ENCODE measurements at regions not wholly inside any gene's neighbourhood (a gene's known extent, or its start where the extent isn't known, plus 50 kb on each side); places are given as distances from the start of the nearest gene placed in this dataset.

GRCh38 chr15:96728591-96728990, 398.1 kb downstream of the NR2F2 start:
- Histone ChIP-seq H3K9me2 (replicated peaks; ENCODE audit: insufficient read depth, low read length) (no peaks in the 10 kb centered on the region), H3K27ac (ENCODE audit: low read length) (no peak overlapping the region), H3K9ac (ENCODE audit: low read length) (no peak overlapping the region), H3K36me3 (ENCODE audit: insufficient read depth, low read length) (no peaks in the 10 kb centered on the region), H3K4me2 (ENCODE audit: low read depth, low read length, poor library complexity, severe bottlenecking) (no peak overlapping the region), H2AFZ (ENCODE audit: low read length) (no peak overlapping the region), H3K4me1 (ENCODE audit: low read length) (no peaks in the 10 kb centered on the region), H3K27me3 (ENCODE audit: low read length) (no peaks in the 10 kb centered on the region), H3K79me2 (ENCODE audit: low read length) (no peaks in the 10 kb centered on the region), H3K4me3 (ENCODE audit: low read length) (no peak overlapping the region), H4K20me1 (ENCODE audit: insufficient read depth, low read depth, low read length) (no peaks in the 10 kb centered on the region), H3K9me3 (ENCODE audit: low read length) (peaks cover 20% of the 10 kb centered on the region)
- no peak for DNase-seq

GRCh38 chr15:96732704-96733103, 402.2 kb downstream of the NR2F2 start:
- Histone ChIP-seq H3K9me3 (ENCODE audit: low read length) (peaks cover 35% of the 10 kb centered on the region), H3K27ac (ENCODE audit: low read length) (no peak overlapping the region), H3K27me3 (ENCODE audit: low read length) (no peaks in the 10 kb centered on the region), H2AFZ (ENCODE audit: low read length) (no peak overlapping the region), H3K4me1 (ENCODE audit: low read length) (no peaks in the 10 kb centered on the region), H3K79me2 (ENCODE audit: low read length) (no peaks in the 10 kb centered on the region), H3K36me3 (ENCODE audit: insufficient read depth, low read length) (0 out of 2 replicates have a peak, but pooled peaks cover 2% of the 10 kb centered on the region), H4K20me1 (ENCODE audit: insufficient read depth, low read depth, low read length) (no peaks in the 10 kb centered on the region), H3K4me3 (ENCODE audit: low read length) (no peak overlapping the region), H3K4me2 (ENCODE audit: low read depth, low read length, poor library complexity, severe bottlenecking) (no peak overlapping the region), H3K9ac (ENCODE audit: low read length) (no peak overlapping the region), H3K9me2 (replicated peaks; ENCODE audit: insufficient read depth, low read length) (no peaks in the 10 kb centered on the region)
- no peak for DNase-seq

- Histone ChIP-seq H3K9me3 (ENCODE audit: low read length) (peaks cover 27% of the 10 kb centered on the region), H3K9ac (ENCODE audit: low read length) (no peak overlapping the region), H3K36me3 (ENCODE audit: insufficient read depth, low read length) (0 out of 2 replicates have a peak, but pooled peaks cover 2% of the 10 kb centered on the region), H2AFZ (ENCODE audit: low read length) (no peak overlapping the region), H3K4me2 (ENCODE audit: low read depth, low read length, poor library complexity, severe bottlenecking) (no peak overlapping the region), H3K79me2 (ENCODE audit: low read length) (no peaks in the 10 kb centered on the region), H3K27me3 (ENCODE audit: low read length) (no peaks in the 10 kb centered on the region), H3K27ac (ENCODE audit: low read length) (no peak overlapping the region), H3K9me2 (replicated peaks; ENCODE audit: insufficient read depth, low read length) (no peaks in the 10 kb centered on the region), H3K4me1 (ENCODE audit: low read length) (no peaks in the 10 kb centered on the region), H3K4me3 (ENCODE audit: low read length) (no peak overlapping the region), H4K20me1 (ENCODE audit: insufficient read depth, low read depth, low read length) (no peaks in the 10 kb centered on the region)
- DNase-seq, result no peak
Observed at GRCh38 chr15:96733721-96734120, 403.2 kb downstream of the NR2F2 start.

DNA sequence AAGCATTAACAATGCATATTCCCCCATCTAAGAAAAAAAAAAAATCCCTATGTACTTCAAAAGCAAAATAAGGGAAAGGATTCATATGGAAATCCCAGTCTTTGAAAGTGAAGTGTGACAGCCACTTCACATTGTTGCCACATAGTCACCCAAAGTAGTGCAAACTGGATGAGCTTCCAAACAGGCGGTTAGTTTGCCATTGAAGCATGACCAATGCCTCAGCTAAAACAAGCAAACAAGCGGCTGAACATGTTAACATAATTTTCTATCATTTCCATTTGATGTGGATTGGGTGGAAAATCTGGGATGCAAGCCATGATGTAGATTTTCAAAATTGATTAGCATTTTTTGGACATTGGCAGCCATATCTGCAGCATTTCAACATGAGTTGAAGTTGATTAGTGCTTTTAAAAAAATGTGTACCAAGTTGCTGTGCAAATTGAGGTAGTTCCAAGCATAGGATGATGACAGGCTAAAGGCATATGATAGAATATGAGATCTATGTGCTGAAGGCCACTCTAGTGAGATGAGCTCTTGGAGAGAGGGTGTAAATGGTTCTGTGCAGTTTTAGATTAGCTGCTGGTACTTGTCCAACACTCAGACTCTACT, 405.2 kb downstream of the NR2F2 start:
- H3K4me1 ChIP-seq (ENCODE audit: low read length), result no peaks in the 10 kb centered on the region
- 0 out of 2 replicates have a peak, but pooled peaks cover 2% of the 10 kb centered on the region for H3K36me3 ChIP-seq (ENCODE audit: insufficient read depth, low read length)
- no peaks in the 10 kb centered on the region for H3K79me2 ChIP-seq (ENCODE audit: low read length)
- H4K20me1 ChIP-seq (ENCODE audit: insufficient read depth, low read depth, low read length), result no peaks in the 10 kb centered on the region
- no peaks in the 10 kb centered on the region for H3K27me3 ChIP-seq (ENCODE audit: low read length)
- H3K9me3 ChIP-seq (ENCODE audit: low read length), result peaks cover 36% of the 10 kb centered on the region
- H3K27ac ChIP-seq (ENCODE audit: low read length), result no peak overlapping the region
- H3K9ac ChIP-seq (ENCODE audit: low read length), result no peak overlapping the region
- no peak overlapping the region for H3K4me2 ChIP-seq (ENCODE audit: low read depth, low read length, poor library complexity, severe bottlenecking)
- H3K4me3 ChIP-seq (ENCODE audit: low read length), result no peak overlapping the region
- H3K9me2 ChIP-seq (replicated peaks; ENCODE audit: insufficient read depth, low read length), result no peaks in the 10 kb centered on the region
- no peak overlapping the region for H2AFZ ChIP-seq (ENCODE audit: low read length)
- no peak for DNase-seq

DNA sequence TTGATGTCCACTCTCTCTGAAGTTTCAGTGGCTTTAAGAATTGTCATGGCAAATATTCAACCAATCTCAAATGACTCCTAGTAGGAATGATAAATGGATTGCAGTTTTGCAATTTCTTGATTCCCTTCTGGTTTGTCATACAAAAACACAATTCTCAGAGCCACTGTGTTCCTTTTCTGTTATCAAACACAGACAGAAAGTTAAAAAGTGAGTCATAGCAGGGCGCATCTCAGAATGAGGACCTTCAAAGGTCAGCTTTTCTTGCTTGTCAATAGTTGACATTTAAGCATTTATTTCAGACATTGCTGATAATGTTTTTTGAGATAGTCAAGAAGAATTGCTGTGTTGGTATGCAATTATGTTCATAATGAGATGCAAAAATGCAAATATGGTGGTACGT, 405.9 kb downstream of the NR2F2 start:
- no peaks in the 10 kb centered on the region for H3K9me2 ChIP-seq (replicated peaks; ENCODE audit: insufficient read depth, low read length)
- peaks cover 36% of the 10 kb centered on the region for H3K9me3 ChIP-seq (ENCODE audit: low read length)
- DNase-seq, result no peak

GRCh38 chr15:96737408-96737807, 406.9 kb downstream of the NR2F2 start:
- Histone ChIP-seq H3K9me2 (replicated peaks; ENCODE audit: insufficient read depth, low read length) (no peaks in the 10 kb centered on the region), H3K27ac (ENCODE audit: low read length) (no peak overlapping the region), H2AFZ (ENCODE audit: low read length) (no peak overlapping the region), H3K9ac (ENCODE audit: low read length) (no peak overlapping the region), H3K4me3 (ENCODE audit: low read length) (no peak overlapping the region), H3K4me2 (ENCODE audit: low read depth, low read length, poor library complexity, severe bottlenecking) (no peak overlapping the region), H3K4me1 (ENCODE audit: low read length) (no peaks in the 10 kb centered on the region), H3K9me3 (ENCODE audit: low read length) (peaks cover 36% of the 10 kb centered on the region), H3K79me2 (ENCODE audit: low read length) (no peaks in the 10 kb centered on the region), H3K27me3 (ENCODE audit: low read length) (no peaks in the 10 kb centered on the region), H4K20me1 (ENCODE audit: insufficient read depth, low read depth, low read length) (no peaks in the 10 kb centered on the region), H3K36me3 (ENCODE audit: insufficient read depth, low read length) (0 out of 2 replicates have a peak, but pooled peaks cover 2% of the 10 kb centered on the region)
- no peak for DNase-seq

More for the DNA sequence above, 405.9 kb downstream of the NR2F2 start:
- Histone ChIP-seq H3K4me3 (ENCODE audit: low read length) (no peak overlapping the region), H3K27ac (ENCODE audit: low read length) (no peak overlapping the region), H3K9ac (ENCODE audit: low read length) (no peak overlapping the region), H3K4me1 (ENCODE audit: low read length) (no peaks in the 10 kb centered on the region), H3K4me2 (ENCODE audit: low read depth, low read length, poor library complexity, severe bottlenecking) (no peak overlapping the region), H3K79me2 (ENCODE audit: low read length) (no peaks in the 10 kb centered on the region), H3K27me3 (ENCODE audit: low read length) (no peaks in the 10 kb centered on the region), H3K36me3 (ENCODE audit: insufficient read depth, low read length) (0 out of 2 replicates have a peak, but pooled peaks cover 2% of the 10 kb centered on the region), H2AFZ (ENCODE audit: low read length) (no peak overlapping the region), H4K20me1 (ENCODE audit: insufficient read depth, low read depth, low read length) (no peaks in the 10 kb centered on the region)

- H3K9me3 ChIP-seq (ENCODE audit: low read length), result peaks cover 15% of the 10 kb centered on the region
- no peaks in the 10 kb centered on the region for H4K20me1 ChIP-seq (ENCODE audit: insufficient read depth, low read depth, low read length)
- DNase-seq, result no peak
- no peaks in the 10 kb centered on the region for H3K79me2 ChIP-seq (ENCODE audit: low read length)
- H3K4me3 ChIP-seq (ENCODE audit: low read length), result no peak overlapping the region
- H3K36me3 ChIP-seq (ENCODE audit: insufficient read depth, low read length), result no peaks in the 10 kb centered on the region
- no peak overlapping the region for H3K4me2 ChIP-seq (ENCODE audit: low read depth, low read length, poor library complexity, severe bottlenecking)
- H3K9ac ChIP-seq (ENCODE audit: low read length), result no peak overlapping the region
- no peaks in the 10 kb centered on the region for H3K4me1 ChIP-seq (ENCODE audit: low read length)
- no peak overlapping the region for H3K27ac ChIP-seq (ENCODE audit: low read length)
- no peaks in the 10 kb centered on the region for H3K9me2 ChIP-seq (replicated peaks; ENCODE audit: insufficient read depth, low read length)
- no peaks in the 10 kb centered on the region for H3K27me3 ChIP-seq (ENCODE audit: low read length)
- no peak overlapping the region for H2AFZ ChIP-seq (ENCODE audit: low read length)
Observed at GRCh38 chr15:96746665-96747064, 416.2 kb downstream of the NR2F2 start.

- no peaks in the 10 kb centered on the region for H3K79me2 ChIP-seq (ENCODE audit: low read length)
- no peak for DNase-seq
- H4K20me1 ChIP-seq (ENCODE audit: insufficient read depth, low read depth, low read length), result no peaks in the 10 kb centered on the region
- no peak overlapping the region for H3K27ac ChIP-seq (ENCODE audit: low read length)
- no peaks in the 10 kb centered on the region for H3K9me2 ChIP-seq (replicated peaks; ENCODE audit: insufficient read depth, low read length)
- H3K4me2 ChIP-seq (ENCODE audit: low read depth, low read length, poor library complexity, severe bottlenecking), result no peak overlapping the region
- no peak overlapping the region for H2AFZ ChIP-seq (ENCODE audit: low read length)
- peaks cover 17% of the 10 kb centered on the region for H3K9me3 ChIP-seq (ENCODE audit: low read length)
- no peak overlapping the region for H3K4me3 ChIP-seq (ENCODE audit: low read length)
- no peak overlapping the region for H3K9ac ChIP-seq (ENCODE audit: low read length)
- no peaks in the 10 kb centered on the region for H3K4me1 ChIP-seq (ENCODE audit: low read length)
- no peaks in the 10 kb centered on the region for H3K36me3 ChIP-seq (ENCODE audit: insufficient read depth, low read length)
- no peaks in the 10 kb centered on the region for H3K27me3 ChIP-seq (ENCODE audit: low read length)
Observed at GRCh38 chr15:96747291-96747690, 416.8 kb downstream of the NR2F2 start.

Measured in Karpas-422 (cell line).